Parathyroid adenoma (tissue), 2 donors: ENCODE measurements at regions not wholly inside any gene's neighbourhood (a gene's known extent, or its start where the extent isn't known, plus 50 kb on each side); places are given as distances from the start of the nearest gene placed in this dataset.
A peak's percentile ranks its signal among the peaks of the same experiment; 100 is the strongest.

Source experiments
- H2AFZ ChIP-seq: fragments of 300-600 bp; sonication (generic); one replicate; pipeline ENCODE4 v1.7.0; 2017; ENCODE audit warnings: antibody characterized with exemption, mild to moderate bottlenecking
- H3K27ac ChIP-seq: fragments of 300-600 bp; sonication (generic); one replicate; pipeline ENCODE4 v1.7.0; 2017
- H3K27me3 ChIP-seq: fragments of 300-600 bp; sonication (generic); one replicate; pipeline ENCODE4 v1.7.0; 2017; ENCODE audit warnings: low read length; ENCODE audit not compliant: control insufficient read depth, insufficient read depth
- H3K36me3 ChIP-seq: fragments of 300-600 bp; sonication (generic); one replicate; pipeline ENCODE4 v1.7.0; 2017; ENCODE audit warnings: low read length; ENCODE audit not compliant: control insufficient read depth, insufficient read depth
- H3K4me1 ChIP-seq: fragments of 300-600 bp; sonication (generic); one replicate; pipeline ENCODE4 v1.7.0; 2017; ENCODE audit warnings: control low read depth
- H3K4me2 ChIP-seq: fragments of 300-600 bp; sonication (generic); one replicate; pipeline ENCODE4 v1.7.0; 2017; ENCODE audit warnings: low read length
- H3K4me3 ChIP-seq: fragments of 300-600 bp; sonication (generic); one replicate; pipeline ENCODE4 v1.7.0; 2017; ENCODE audit warnings: low read depth, low read length
- H3K79me2 ChIP-seq: fragments of 300-600 bp; sonication (generic); one replicate; pipeline ENCODE4 v1.7.0; 2017; ENCODE audit warnings: control low read depth
- H3K9ac ChIP-seq: fragments of 300-600 bp; sonication (generic); one replicate; pipeline ENCODE4 v1.7.0; 2017; ENCODE audit warnings: mild to moderate bottlenecking
- H3K9me3 ChIP-seq: fragments of 300-600 bp; sonication (generic); one replicate; pipeline ENCODE4 v1.7.0; 2017; ENCODE audit warnings: low read length; ENCODE audit not compliant: control insufficient read depth
- CTCF ChIP-seq: fragments of 300-600 bp; sonication (generic); IDR thresholded peaks from one replicate; pipeline ENCODE4 v1.7.0; 2017; ENCODE audit warnings: antibody characterized with exemption, mild to moderate bottlenecking
- donor health status: primary hyperparathyroidism.

GRCh38 chr14:56708704-56709103 is 101.6 kb downstream of the OTX2 start:
- Histone ChIP-seq H3K27ac (no peak overlapping the region), H3K36me3 (no peaks in the 10 kb centered on the region), H3K4me1 (no peaks in the 10 kb centered on the region), H3K27me3 (no peaks in the 10 kb centered on the region), H3K9me3 (no peaks in the 10 kb centered on the region), H3K79me2 (no peaks in the 10 kb centered on the region), H3K4me2 (no peak overlapping the region), H2AFZ (peak overlapping the region; percentile 38), H3K9ac (no peak overlapping the region), H3K4me3 (no peak overlapping the region)
- TF ChIP-seq CTCF, result no peak

- H2AFZ ChIP-seq, result no peak overlapping the region
- no peaks in the 10 kb centered on the region for H3K79me2 ChIP-seq
- H3K4me3 ChIP-seq, result no peak overlapping the region
- H3K9me3 ChIP-seq, result no peaks in the 10 kb centered on the region
- no peak overlapping the region for H3K27ac ChIP-seq
- H3K27me3 ChIP-seq, result no peaks in the 10 kb centered on the region
- no peaks in the 10 kb centered on the region for H3K4me1 ChIP-seq
- no peak overlapping the region for H3K9ac ChIP-seq
- no peaks in the 10 kb centered on the region for H3K36me3 ChIP-seq
- H3K4me2 ChIP-seq, result no peak overlapping the region
- no peak for TF ChIP-seq CTCF
Observed at GRCh38 chr14:56703947-56704346, 106.3 kb downstream of the OTX2 start.

GRCh38 chr14:56702515-56702914 is 107.8 kb downstream of the OTX2 start:
- no peaks in the 10 kb centered on the region for H3K79me2 ChIP-seq
- no peaks in the 10 kb centered on the region for H3K27me3 ChIP-seq
- no peaks in the 10 kb centered on the region for H3K36me3 ChIP-seq
- no peak overlapping the region for H3K4me2 ChIP-seq
- no peak overlapping the region for H3K27ac ChIP-seq
- no peaks in the 10 kb centered on the region for H3K9me3 ChIP-seq
- no peaks in the 10 kb centered on the region for H3K4me1 ChIP-seq
- no peak overlapping the region for H2AFZ ChIP-seq
- H3K4me3 ChIP-seq, result no peak overlapping the region
- no peak for TF ChIP-seq CTCF
- H3K9ac ChIP-seq, result no peak overlapping the region
